H1 (cell line): ENCODE measurements at regions not wholly inside any gene's neighbourhood (a gene's known extent, or its start where the extent isn't known, plus 50 kb on each side); places are given as distances from the start of the nearest gene placed in this dataset.

Experiments
- CTCF ChIA-PET: fragments of 300-600 bp; sonication (Branson Sonifier 250); formaldehyde crosslinking; loops from one replicate; lab custom pipeline; 2021; ENCODE audit not compliant: partially characterized antibody; lab: Charles Lee
- POLR2A ChIA-PET: fragments of 300-600 bp; sonication (Branson Sonifier 250); formaldehyde crosslinking; loops from one replicate; lab custom pipeline; 2021; ENCODE audit warnings: inconsistent platforms; ENCODE audit not compliant: partially characterized antibody; lab: Charles Lee
- DNase-seq, 2 experiments: peaks; one replicate each; pipeline versions ENCODE4 v3.0.0 to v3.0.0-alpha.2; 2010 to 2022; ENCODE audit warnings: low spot score in 2 of 2, low read depth in 1 of 2, mixed read lengths in 1 of 2
- FAIRE-seq: peaks from 2 replicates; lab custom pipeline; 2011; peaks lifted over from hg19 to GRCh38; lab: Jason Lieb, UNC
- H2AFZ ChIP-seq: 2 replicates; pipeline ENCODE4 v1.8.1; 2012; ENCODE audit warnings: low read length, inconsistent platforms
- H2AK5ac ChIP-seq: 2 replicates; pipeline ENCODE4 v1.6.1; 2013; ENCODE audit warnings: low read depth, low read length
- H2BK120ac ChIP-seq: replicated peaks from 2 replicates; pipeline ENCODE3; 2013; ENCODE audit warnings: low read depth, low read length, inconsistent platforms
- H2BK12ac ChIP-seq: 2 replicates; pipeline ENCODE4 v1.6.1; 2013; ENCODE audit warnings: low read depth, low read length
- H2BK15ac ChIP-seq: 2 replicates; pipeline ENCODE4 v1.6.1; 2013; ENCODE audit warnings: low read length
- H2BK20ac ChIP-seq: 2 replicates; pipeline ENCODE4 v1.6.1; 2013; ENCODE audit warnings: low read length
- H2BK5ac ChIP-seq: 2 replicates; pipeline ENCODE4 v1.6.1; 2013; ENCODE audit warnings: low read depth, low read length
- H3K14ac ChIP-seq: 2 replicates; pipeline ENCODE4 v1.6.1; 2013; ENCODE audit warnings: inconsistent platforms; ENCODE audit not compliant: insufficient read length
- H3K18ac ChIP-seq: 2 replicates; pipeline ENCODE4 v1.6.1; 2013; ENCODE audit warnings: low read length; ENCODE audit errors: extremely low read depth
- H3K23ac ChIP-seq: 2 replicates; pipeline ENCODE4 v1.6.1; 2013; ENCODE audit warnings: inconsistent platforms; ENCODE audit not compliant: insufficient read length
- H3K23me2 ChIP-seq: 2 replicates; pipeline ENCODE4 v1.6.1; 2013; ENCODE audit warnings: low read depth, low read length
- H3K27ac ChIP-seq: 2 replicates; pipeline ENCODE4 v1.6.1; 2011; ENCODE audit warnings: low read depth, low read length, inconsistent platforms
- H3K27me3 ChIP-seq, 4 experiments: replicated peaks in 1 of 4; 1 replicate in 1 of 4; 2 replicates in 3 of 4; pipeline versions ENCODE4 v1.6.1 to v1.8.1; 2011 to 2013; ENCODE audit warnings: low read length in 3 of 4, mild to moderate bottlenecking in 3 of 4, inconsistent platforms in 2 of 4, mixed read lengths in 2 of 4, moderate library complexity in 1 of 4; ENCODE audit not compliant: control insufficient read depth in 3 of 4, insufficient read depth in 3 of 4; ENCODE audit errors: extremely low read depth in 1 of 4
- H3K36me3 ChIP-seq, 4 experiments: 2 replicates each; pipeline versions ENCODE4 v1.6.1 to v1.8.1; 2011 to 2013; ENCODE audit warnings: mild to moderate bottlenecking in 4 of 4, low read length in 3 of 4, moderate library complexity in 2 of 4, control low read depth in 1 of 4, inconsistent platforms in 1 of 4; ENCODE audit not compliant: insufficient read depth in 4 of 4, control insufficient read depth in 2 of 4
- H3K4ac ChIP-seq: replicated peaks from 2 replicates; pipeline ENCODE3; 2013; ENCODE audit warnings: low read length, low read depth, mixed read lengths, inconsistent platforms; ENCODE audit not compliant: insufficient read length
- H3K4me1 ChIP-seq, 4 experiments: replicated peaks in 1 of 4; 1 replicate in 1 of 4; 2 replicates in 3 of 4; pipeline versions ENCODE4 v1.6.1 to v1.8.1; 2011 to 2013; ENCODE audit warnings: low read length in 3 of 4, inconsistent platforms in 2 of 4, mixed read lengths in 1 of 4; ENCODE audit not compliant: insufficient read depth in 4 of 4, control insufficient read depth in 3 of 4
- H3K4me2 ChIP-seq, 2 experiments: 2 replicates each; pipeline versions ENCODE4 v1.6.1 to v1.8.1; 2011 to 2013; ENCODE audit warnings: low read depth in 2 of 2, low read length in 2 of 2, control low read depth in 1 of 2, inconsistent platforms in 1 of 2, mild to moderate bottlenecking in 1 of 2; ENCODE audit not compliant: insufficient read depth in 1 of 2
- H3K4me3 ChIP-seq, 4 experiments: fragments of 200-600, 300-600 bp in 1 of 4; sonication (generic), shearing (Covaris generic), sonication (Bioruptor Twin) in 1 of 4; 2 replicates each; pipeline versions ENCODE4 v1.5.1 to v1.8.1; 2011 to 2016; ENCODE audit warnings: low read length in 4 of 4, low read depth in 3 of 4, control low read depth in 2 of 4, inconsistent platforms in 2 of 4, mild to moderate bottlenecking in 2 of 4, mixed read lengths in 1 of 4, moderate library complexity in 1 of 4; ENCODE audit not compliant: insufficient read depth in 2 of 4; ENCODE audit errors: extremely low read depth in 1 of 4
- H3K56ac ChIP-seq: replicated peaks from 2 replicates; pipeline ENCODE3; 2013; ENCODE audit warnings: low read depth, mild to moderate bottlenecking, mixed read lengths, low read length, inconsistent platforms; ENCODE audit not compliant: insufficient read length
- H3K79me1 ChIP-seq: 2 replicates; pipeline ENCODE4 v1.6.1; 2013; ENCODE audit warnings: low read depth, low read length, control low read depth
- H3K79me2 ChIP-seq, 2 experiments: 2 replicates each; pipeline versions ENCODE4 v1.6.1 to v1.8.1; 2012 to 2013; ENCODE audit warnings: low read length in 2 of 2, mild to moderate bottlenecking in 2 of 2, inconsistent platforms in 1 of 2; ENCODE audit not compliant: insufficient read depth in 2 of 2, control insufficient read depth in 1 of 2
- H3K9ac ChIP-seq, 4 experiments: replicated peaks in 1 of 4; 1 replicate in 1 of 4; 2 replicates in 3 of 4; pipeline versions ENCODE4 v1.6.1 to v1.8.1; 2011 to 2013; ENCODE audit warnings: low read depth in 3 of 4, low read length in 3 of 4, control low read depth in 2 of 4, mild to moderate bottlenecking in 2 of 4, moderate library complexity in 2 of 4, inconsistent platforms in 1 of 4; ENCODE audit errors: extremely low read depth in 1 of 4
- H3K9me3 ChIP-seq, 2 experiments: 2 replicates each; pipeline versions ENCODE4 v1.6.1 to v1.8.1; 2012 to 2013; ENCODE audit warnings: mild to moderate bottlenecking in 2 of 2, moderate library complexity in 2 of 2, control low read depth in 1 of 2, inconsistent platforms in 1 of 2, low read depth in 1 of 2, low read length in 1 of 2, mixed read lengths in 1 of 2; ENCODE audit not compliant: insufficient read depth in 2 of 2
- H4K20me1 ChIP-seq, 2 experiments: replicated peaks in 1 of 2; 2 replicates each; pipeline versions ENCODE3 to v1.8.1; 2011 to 2013; ENCODE audit warnings: inconsistent platforms in 2 of 2, low read length in 2 of 2, mild to moderate bottlenecking in 1 of 2; ENCODE audit not compliant: insufficient read depth in 2 of 2, control insufficient read depth in 1 of 2
- H4K5ac ChIP-seq: 2 replicates; pipeline ENCODE4 v1.6.1; 2013; ENCODE audit warnings: low read length, low read depth, mixed read lengths, inconsistent platforms; ENCODE audit not compliant: insufficient read length
- H4K8ac ChIP-seq: 2 replicates; pipeline ENCODE4 v1.8.0; 2013; ENCODE audit warnings: mild to moderate bottlenecking, moderate library complexity, low read length, inconsistent platforms; ENCODE audit not compliant: insufficient read depth; ENCODE audit errors: extremely low read depth
- H4K91ac ChIP-seq: replicated peaks from 2 replicates; pipeline ENCODE3; 2013; ENCODE audit warnings: low read length, mixed read lengths, inconsistent platforms; ENCODE audit not compliant: insufficient read length
- RNF2 ChIP-seq: fragments of 200-900, 300-1000 bp; sonication (generic); IDR thresholded peaks from 2 replicates; pipeline ENCODE4 v1.7.1; 2016; ENCODE audit warnings: borderline replicate concordance, low read depth, mild to moderate bottlenecking, antibody characterized with exemption, low read length; ENCODE audit not compliant: poor library complexity, severe bottlenecking; ENCODE audit errors: missing control alignments
- TCF12 ChIP-seq: IDR thresholded peaks from 2 replicates; pipeline ENCODE4 v1.6.1; 2011; ENCODE audit warnings: low read depth, mild to moderate bottlenecking, low read length
- WGBS, 2 experiments: shearing (Covaris generic) in 1 of 2; methylation state at CpG; one replicate each; pipeline versions ENCODE4 v1.1.6 to v1.1.7; 2013 to 2015; ENCODE audit warnings: low lambda C conversion rate in 2 of 2, mixed read lengths in 2 of 2, inconsistent platforms in 1 of 2, low coverage in 1 of 2, missing lambda C conversion rate in 1 of 2; ENCODE audit not compliant: insufficient replicate concordance in 2 of 2, insufficient coverage in 1 of 2, insufficient read length in 1 of 2; ENCODE audit errors: extremely low coverage in 1 of 2, missing lambda C conversion rate in 1 of 2; 5-methylcytosine and 5-hydroxymethylcytosine counted together

- H4K91ac ChIP-seq: no peak overlapping the region
These were observed 439.8 kb upstream of the SLC14A2 start for GRCh38 chr18:45175511-45175910.

More at GRCh38 chr18:45175511-45175910, 439.8 kb upstream of the SLC14A2 start:
- no peaks in the 10 kb centered on the region for H4K20me1 ChIP-seq
- no peaks in the 10 kb centered on the region for H3K79me1 ChIP-seq
- FAIRE-seq (no peak), DNase-seq (no peak)
- no peak overlapping the region for H2BK120ac ChIP-seq
- H3K4me3 ChIP-seq: no peak overlapping the region
- H3K56ac ChIP-seq: no peak overlapping the region
- H4K5ac ChIP-seq: no peak overlapping the region
- no peak overlapping the region for H2BK12ac ChIP-seq
- H3K9me3 ChIP-seq: no peaks in the 10 kb centered on the region
- H2BK5ac ChIP-seq: no peak overlapping the region
- H2AFZ ChIP-seq: no peak overlapping the region
- H3K4me1 ChIP-seq: no peaks in the 10 kb centered on the region
- H3K18ac ChIP-seq: no peak overlapping the region
- H3K36me3 ChIP-seq: no peaks in the 10 kb centered on the region
- no peak for TF ChIP-seq TCF12
- TF ChIP-seq RNF2: no peak
- no peak overlapping the region for H3K9ac ChIP-seq
- H3K79me2 ChIP-seq: no peaks in the 10 kb centered on the region
- H3K4ac ChIP-seq: no peak overlapping the region
- no peak overlapping the region for H3K23ac ChIP-seq
- H3K27me3 ChIP-seq: no peaks in the 10 kb centered on the region
- H3K14ac ChIP-seq: no peak overlapping the region
- no peaks in the 10 kb centered on the region for H3K23me2 ChIP-seq
- H2BK15ac ChIP-seq: no peak overlapping the region
- 100% methylated on average over 2 of the region's 2 CpGs; no CpG with 5 or more reads in 1 of the 2 experiments for WGBS, 2 experiments
- H4K8ac ChIP-seq: no peak overlapping the region
- H3K4me2 ChIP-seq: no peak overlapping the region
- CTCF ChIA-PET: no interaction called here
- H2AK5ac ChIP-seq: no peak overlapping the region
- POLR2A ChIA-PET: no interaction called here
- no peak overlapping the region for H2BK20ac ChIP-seq
- H3K27ac ChIP-seq: no peak overlapping the region
